Fibroblast of mammary gland (primary cell): ENCODE measurements at regions not wholly inside any gene's neighbourhood (a gene's known extent, or its start where the extent isn't known, plus 50 kb on each side); places are given as distances from the start of the nearest gene placed in this dataset.
A peak's percentile ranks its signal among the peaks of the same experiment; 100 is the strongest.

ENCODE experiments used
- DNase-seq: peaks from one replicate; pipeline ENCODE4 v3.0.0-alpha.2; 2010; ENCODE audit warnings: low read depth
- H3K4me3 ChIP-seq: 2 replicates; pipeline ENCODE4 v1.5.1; 2011; ENCODE audit warnings: low read depth, mild to moderate bottlenecking, low read length, moderate library complexity; ENCODE audit not compliant: control insufficient read depth
- TF ChIP-seq, protein P1 (sequence below): conservative IDR thresholded peaks from 2 replicates; pipeline ENCODE4 v1.5.1; 2011; ENCODE audit warnings: low read depth, low read length, inconsistent platforms; ENCODE audit not compliant: control insufficient read depth, insufficient read depth

GRCh38 chr3:72320955-72321303, 527.3 kb downstream of the SHQ1 start:
- TF ChIP-seq, protein P1, sequence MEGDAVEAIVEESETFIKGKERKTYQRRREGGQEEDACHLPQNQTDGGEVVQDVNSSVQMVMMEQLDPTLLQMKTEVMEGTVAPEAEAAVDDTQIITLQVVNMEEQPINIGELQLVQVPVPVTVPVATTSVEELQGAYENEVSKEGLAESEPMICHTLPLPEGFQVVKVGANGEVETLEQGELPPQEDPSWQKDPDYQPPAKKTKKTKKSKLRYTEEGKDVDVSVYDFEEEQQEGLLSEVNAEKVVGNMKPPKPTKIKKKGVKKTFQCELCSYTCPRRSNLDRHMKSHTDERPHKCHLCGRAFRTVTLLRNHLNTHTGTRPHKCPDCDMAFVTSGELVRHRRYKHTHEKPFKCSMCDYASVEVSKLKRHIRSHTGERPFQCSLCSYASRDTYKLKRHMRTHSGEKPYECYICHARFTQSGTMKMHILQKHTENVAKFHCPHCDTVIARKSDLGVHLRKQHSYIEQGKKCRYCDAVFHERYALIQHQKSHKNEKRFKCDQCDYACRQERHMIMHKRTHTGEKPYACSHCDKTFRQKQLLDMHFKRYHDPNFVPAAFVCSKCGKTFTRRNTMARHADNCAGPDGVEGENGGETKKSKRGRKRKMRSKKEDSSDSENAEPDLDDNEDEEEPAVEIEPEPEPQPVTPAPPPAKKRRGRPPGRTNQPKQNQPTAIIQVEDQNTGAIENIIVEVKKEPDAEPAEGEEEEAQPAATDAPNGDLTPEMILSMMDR, result no peak
- no peak overlapping the region for H3K4me3 ChIP-seq
- no peak for DNase-seq

GRCh38 chr3:72320095-72320954, 527.9 kb downstream of the SHQ1 start:
- H3K4me3 ChIP-seq, result no peak overlapping the region
- TF ChIP-seq, protein P1, result no peak
- DNase-seq, result no peak

DNA sequence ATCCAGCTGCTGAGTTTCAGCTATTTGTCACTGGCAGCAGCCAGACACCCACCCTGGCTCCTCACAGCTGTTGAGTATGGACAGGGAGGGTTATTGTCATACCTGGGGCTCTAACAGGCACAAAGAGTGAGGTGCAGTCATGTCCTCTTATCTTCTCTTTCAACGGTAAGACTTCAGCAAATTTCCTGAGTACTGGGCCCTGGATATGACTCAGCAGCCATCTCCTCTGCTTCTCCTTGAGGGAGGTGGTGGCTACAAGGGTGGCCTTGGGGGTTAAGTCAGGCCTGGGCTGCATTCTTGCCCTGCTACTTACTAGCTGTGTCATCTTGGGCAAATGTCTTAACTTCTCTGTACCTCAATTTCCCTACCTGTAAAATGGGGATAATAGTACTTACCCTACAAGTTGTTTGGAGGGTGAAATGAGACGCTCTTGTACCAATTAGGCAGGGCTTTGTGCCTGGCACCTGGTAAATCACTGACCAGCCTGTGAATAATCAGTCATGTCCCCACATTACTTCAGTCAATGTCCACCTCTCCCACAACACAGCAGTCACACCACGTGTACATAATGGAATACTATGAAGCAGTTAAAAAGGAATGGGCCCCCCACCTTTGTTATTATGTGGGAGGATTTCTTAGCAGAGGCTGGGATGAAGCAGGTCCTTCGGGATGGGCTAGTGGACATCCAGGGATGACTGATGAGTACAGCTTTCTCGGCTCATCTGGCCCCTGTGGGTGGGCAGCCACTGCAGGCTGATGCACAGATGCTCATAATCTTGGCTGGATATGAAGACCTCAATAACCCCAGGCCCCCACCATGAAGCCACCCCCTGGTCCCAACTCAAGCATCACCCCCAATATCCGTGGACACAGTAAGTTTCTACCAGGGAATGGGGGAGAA, 528.8 kb downstream of the SHQ1 start:
- peak; percentile 24 for DNase-seq
- TF ChIP-seq, protein P1, result no peak
- no peak overlapping the region for H3K4me3 ChIP-seq

DNA sequence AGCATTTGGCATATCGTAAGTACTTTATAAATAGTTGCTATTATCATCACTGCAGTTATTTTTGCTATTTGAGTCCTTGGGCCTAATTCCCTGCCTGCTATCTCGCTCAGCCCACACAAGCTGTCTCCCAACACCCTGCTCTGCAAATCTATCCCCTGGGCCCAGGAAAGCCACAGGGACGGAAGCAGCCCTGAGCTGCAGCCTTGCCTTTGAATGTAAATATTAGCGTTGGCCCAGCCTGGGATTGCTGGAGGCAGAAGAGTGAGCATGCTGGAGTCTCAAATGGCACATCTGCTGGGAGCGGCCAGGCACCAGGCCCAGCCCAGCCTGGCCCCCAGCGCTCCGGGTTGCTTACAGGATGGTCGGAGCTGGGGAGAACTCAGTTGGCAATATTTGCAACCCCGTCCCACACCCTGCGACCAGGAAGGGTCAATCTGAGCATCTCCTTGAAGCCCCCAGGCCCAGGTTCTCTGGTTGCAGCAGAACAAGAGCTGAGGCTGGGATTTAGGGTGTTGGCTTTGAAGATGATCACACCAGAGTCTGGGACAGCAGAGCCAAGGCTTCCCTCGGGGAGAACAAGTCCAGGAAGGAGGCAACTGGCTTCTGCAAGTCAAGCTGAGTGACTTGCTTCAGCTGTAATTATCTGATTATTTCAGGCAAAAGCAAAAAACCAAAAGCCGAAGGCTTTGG, 529.6 kb downstream of the SHQ1 start:
- DNase-seq, result no peak
- TF ChIP-seq, protein P1, result no peak
- H3K4me3 ChIP-seq, result no peak overlapping the region

GRCh38 chr3:72317491-72317890, 530.8 kb downstream of the SHQ1 start:
- H3K4me3 ChIP-seq, result no peak overlapping the region
- TF ChIP-seq, protein P1, result no peak
- no peak for DNase-seq

DNA sequence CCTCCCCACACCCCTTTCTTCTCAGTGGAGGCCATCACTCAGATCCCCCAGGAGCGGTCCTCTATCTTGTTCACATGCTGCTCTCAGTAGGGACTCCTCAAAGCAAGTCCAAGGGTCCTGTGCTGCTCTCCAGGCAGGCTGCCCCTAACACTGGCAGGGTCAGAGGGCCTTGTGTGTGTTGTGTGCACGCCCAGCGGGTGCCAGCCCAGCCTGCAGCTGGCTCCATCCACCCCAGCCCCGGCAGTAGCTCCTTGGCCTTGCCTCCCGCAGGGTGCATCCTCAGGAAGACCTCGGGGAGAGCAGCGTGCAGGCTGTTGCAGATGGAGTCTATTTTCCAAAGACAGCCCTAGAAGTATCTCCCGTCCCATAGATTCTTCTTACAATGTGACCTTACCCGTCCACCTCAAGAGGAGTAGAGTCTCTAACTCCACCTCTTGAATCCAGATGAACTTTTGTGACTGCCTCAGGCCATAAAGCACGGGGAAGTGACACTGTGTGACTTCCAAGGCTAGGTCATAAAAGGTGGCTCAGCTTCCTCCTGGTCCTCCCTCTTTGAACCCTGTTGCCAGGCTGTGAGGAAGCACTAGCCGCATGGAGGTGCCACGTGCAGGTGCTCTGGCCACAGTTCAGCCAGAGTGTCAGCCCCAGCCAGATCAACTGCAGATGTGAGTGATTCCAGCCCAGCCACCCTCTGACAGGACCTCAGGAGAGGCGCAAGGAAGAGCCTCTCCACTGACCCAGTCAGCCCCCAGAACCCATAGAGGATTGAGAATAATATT, 531.6 kb downstream of the SHQ1 start:
- TF ChIP-seq, protein P1, result no peak
- no peak overlapping the region for H3K4me3 ChIP-seq
- DNase-seq, result no peak
